ENCODE measurements at regions not wholly inside any gene's neighbourhood (a gene's known extent, or its start where the extent isn't known, plus 50 kb on each side); places are given as distances from the start of the nearest gene placed in this dataset.

DNA sequence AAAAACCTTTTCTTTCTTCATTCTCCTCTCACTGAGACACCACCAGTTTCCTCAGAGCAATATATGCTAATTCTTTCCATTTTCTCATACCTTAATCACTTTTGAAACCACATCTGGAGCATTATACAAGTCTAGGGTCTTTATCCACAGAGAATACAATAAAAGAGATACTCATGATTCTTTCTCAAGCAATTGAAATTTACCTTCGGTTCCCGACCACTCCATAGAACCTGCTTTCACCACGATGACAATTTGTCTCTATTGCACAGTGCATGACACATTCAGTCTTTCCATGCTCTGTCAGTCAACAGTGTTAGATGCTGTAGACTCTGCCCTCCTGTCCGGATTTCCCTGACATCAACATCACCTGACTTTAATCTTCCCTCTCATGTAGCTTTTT lies 409.3 kb upstream of the NWD2 start:
- TF ChIP-seq, protein P1, sequence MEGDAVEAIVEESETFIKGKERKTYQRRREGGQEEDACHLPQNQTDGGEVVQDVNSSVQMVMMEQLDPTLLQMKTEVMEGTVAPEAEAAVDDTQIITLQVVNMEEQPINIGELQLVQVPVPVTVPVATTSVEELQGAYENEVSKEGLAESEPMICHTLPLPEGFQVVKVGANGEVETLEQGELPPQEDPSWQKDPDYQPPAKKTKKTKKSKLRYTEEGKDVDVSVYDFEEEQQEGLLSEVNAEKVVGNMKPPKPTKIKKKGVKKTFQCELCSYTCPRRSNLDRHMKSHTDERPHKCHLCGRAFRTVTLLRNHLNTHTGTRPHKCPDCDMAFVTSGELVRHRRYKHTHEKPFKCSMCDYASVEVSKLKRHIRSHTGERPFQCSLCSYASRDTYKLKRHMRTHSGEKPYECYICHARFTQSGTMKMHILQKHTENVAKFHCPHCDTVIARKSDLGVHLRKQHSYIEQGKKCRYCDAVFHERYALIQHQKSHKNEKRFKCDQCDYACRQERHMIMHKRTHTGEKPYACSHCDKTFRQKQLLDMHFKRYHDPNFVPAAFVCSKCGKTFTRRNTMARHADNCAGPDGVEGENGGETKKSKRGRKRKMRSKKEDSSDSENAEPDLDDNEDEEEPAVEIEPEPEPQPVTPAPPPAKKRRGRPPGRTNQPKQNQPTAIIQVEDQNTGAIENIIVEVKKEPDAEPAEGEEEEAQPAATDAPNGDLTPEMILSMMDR (IDR thresholded peaks at IDR 0.05): no peak
- TF ChIP-seq POLR2AphosphoS5 (IDR thresholded peaks at IDR 0.05): no peak
